ENCODE measurements at regions not wholly inside any gene's neighbourhood (a gene's known extent, or its start where the extent isn't known, plus 50 kb on each side); places are given as distances from the start of the nearest gene placed in this dataset.

- intact Hi-C loops (cut with DNase I) = no loop called here
- Histone ChIP-seq H3K4me1 (no peaks in the 10 kb centered on the region), H3K9me3 (no peaks in the 10 kb centered on the region), H3K4me3 (no peak overlapping the region), H3K27me3 (ENCODE audit: insufficient read depth in 3 of 3, low read length in 2 of 3) (peaks cover 0 to 29% (median 10%) of the 10 kb centered on the region in 3 donors), H3K27ac (no peak overlapping the region), H3K36me3 (ENCODE audit: insufficient read depth in 1 of 2, low read depth in 1 of 2) (no peaks in the 10 kb centered on the region)
- TF ChIP-seq CTCF (IDR thresholded peaks at IDR 0.05) = no peak
- WGBS, 3 donors = 73 to 76% (median 75%) methylated on average over 6 of the region's 6 CpGs
- ATAC-seq (no peak), DNase-seq (no peak)
Measured at GRCh38 chr15:68485721-68486360, 53.9 kb upstream of the ITGA11 start.

GRCh38 chr15:68487087-68487843 is 55.3 kb upstream of the ITGA11 start:
- no peaks in the 10 kb centered on the region for H3K9me3 ChIP-seq
- no peak for DNase-seq
- peak in 1 of 4 donors; percentile 49 for ATAC-seq
- no peak for TF ChIP-seq CTCF (IDR thresholded peaks at IDR 0.05)
- no peak overlapping the region for H3K27ac ChIP-seq
- intact Hi-C loops (cut with DNase I) = no loop called here
- H3K36me3 ChIP-seq (ENCODE audit: insufficient read depth in 1 of 2, low read depth in 1 of 2) = no peaks in the 10 kb centered on the region
- H3K4me3 ChIP-seq = no peak overlapping the region
- no peaks in the 10 kb centered on the region for H3K4me1 ChIP-seq
- 42 to 49% (median 48%) methylated on average over 5 of the region's 5 CpGs for WGBS, 3 donors
- H3K27me3 ChIP-seq (ENCODE audit: insufficient read depth in 3 of 3, low read length in 2 of 3) = peaks cover 0 to 22% (median 7%) of the 10 kb centered on the region in 3 donors

- intact Hi-C loops (cut with DNase I) = no loop called here
- no peak for TF ChIP-seq CTCF (IDR thresholded peaks at IDR 0.05)
- no peaks in the 10 kb centered on the region for H3K36me3 ChIP-seq (ENCODE audit: insufficient read depth in 1 of 2, low read depth in 1 of 2)
- no peaks in the 10 kb centered on the region for H3K4me1 ChIP-seq
- 54 to 67% (median 59%) methylated on average over 5 of the region's 5 CpGs for WGBS, 3 donors
- DNase-seq = no peak
- H3K4me3 ChIP-seq = no peak overlapping the region
- H3K9me3 ChIP-seq = no peaks in the 10 kb centered on the region
- peaks cover 0 to 19% (median 8%) of the 10 kb centered on the region in 3 donors for H3K27me3 ChIP-seq (ENCODE audit: insufficient read depth in 3 of 3, low read length in 2 of 3)
- ATAC-seq = no peak
- no peak overlapping the region for H3K27ac ChIP-seq
Measured at GRCh38 chr15:68488290-68488689, 56.3 kb upstream of the ITGA11 start.

- Histone ChIP-seq H3K27me3 (ENCODE audit: insufficient read depth in 3 of 3, low read length in 2 of 3) (peaks cover 0 to 24% (median 8%) of the 10 kb centered on the region in 3 donors), H3K9me3 (no peaks in the 10 kb centered on the region), H3K4me3 (no peak overlapping the region), H3K4me1 (no peaks in the 10 kb centered on the region), H3K27ac (no peak overlapping the region), H3K36me3 (ENCODE audit: insufficient read depth in 1 of 2, low read depth in 1 of 2) (no peaks in the 10 kb centered on the region)
- TF ChIP-seq CTCF (IDR thresholded peaks at IDR 0.05) = no peak
- 65 to 74% (median 68%) methylated on average over 5 of the region's 5 CpGs for WGBS, 3 donors
- intact Hi-C loops (cut with DNase I) = no loop called here
- no peak for DNase-seq
- ATAC-seq = no peak
Measured at GRCh38 chr15:68488966-68489365, 57.0 kb upstream of the ITGA11 start.

Data from psoas muscle (tissue), 7 donors.